GM23338 (cell line): ENCODE measurements at regions not wholly inside any gene's neighbourhood (a gene's known extent, or its start where the extent isn't known, plus 50 kb on each side); places are given as distances from the start of the nearest gene placed in this dataset.

Experiments used
- CREB1 ChIP-seq: fragments of 250-450 bp; sonication (Bioruptor Pico); IDR thresholded peaks from 2 replicates; pipeline ENCODE4 v1.5.0; 2020; ENCODE audit warnings: low read depth, mild to moderate bottlenecking, moderate library complexity
- ETS1 ChIP-seq: IDR thresholded peaks from 2 replicates; pipeline ENCODE4 v1.6.1; 2016; ENCODE audit warnings: antibody characterized with exemption
- EZH2 ChIP-seq: fragments of 200-600 bp; sonication (generic); IDR thresholded peaks from one replicate; pipeline ENCODE4 v1.8.0; 2017; ENCODE audit warnings: antibody characterized with exemption, mild to moderate bottlenecking, low read depth; ENCODE audit not compliant: unreplicated experiment
- EZH2phosphoT487 ChIP-seq: fragments of 200-600 bp; sonication (generic); IDR thresholded peaks from one replicate; pipeline ENCODE4 v1.8.1; 2018; ENCODE audit warnings: antibody characterized with exemption; ENCODE audit not compliant: unreplicated experiment
- JUNB ChIP-seq: IDR thresholded peaks from one replicate; pipeline ENCODE4 v1.6.1; 2016; ENCODE audit warnings: antibody characterized with exemption; ENCODE audit not compliant: unreplicated experiment
- NANOG ChIP-seq: IDR thresholded peaks from 2 replicates; pipeline ENCODE4 v1.6.1; 2016; ENCODE audit warnings: antibody characterized with exemption, borderline replicate concordance
- POLR2AphosphoS5 ChIP-seq: IDR thresholded peaks from 2 replicates; pipeline ENCODE4 v1.6.1; 2016; ENCODE audit warnings: antibody characterized with exemption, low read depth
- STAT1 ChIP-seq: IDR thresholded peaks from one replicate; pipeline ENCODE4 v1.6.1; 2016; ENCODE audit warnings: antibody characterized with exemption; ENCODE audit not compliant: unreplicated experiment
- ZNF114 ChIP-seq: fragments of 250-450 bp; sonication (Bioruptor Pico); IDR thresholded peaks from 2 replicates; pipeline ENCODE4 v1.5.0; 2020; ENCODE audit warnings: mild to moderate bottlenecking, moderate library complexity
- ZNF331 ChIP-seq: fragments of 250-450 bp; sonication (Bioruptor Pico); IDR thresholded peaks from 2 replicates; pipeline ENCODE4 v1.5.0; 2020; ENCODE audit warnings: low read depth, mild to moderate bottlenecking, moderate library complexity
- ZNF462 ChIP-seq: fragments of 250-450 bp; sonication (Bioruptor Pico); IDR thresholded peaks from 2 replicates; pipeline ENCODE4 v1.5.0; 2020; ENCODE audit warnings: mild to moderate bottlenecking, moderate library complexity
- TF ChIP-seq, protein P1 (sequence below), 2 experiments: fragments of 200-600 bp in 1 of 2; sonication (generic) in 1 of 2; conservative IDR thresholded peaks; 2 replicates each; pipeline versions ENCODE4 v1.5.1 to v1.6.1; 2016 to 2017; ENCODE audit warnings: antibody characterized with exemption in 2 of 2, low read depth in 2 of 2, mild to moderate bottlenecking in 2 of 2, moderate library complexity in 1 of 2
- TF ChIP-seq, protein P2 (sequence below): IDR thresholded peaks from one replicate; pipeline ENCODE4 v1.6.1; 2018; ENCODE audit warnings: antibody characterized with exemption; ENCODE audit not compliant: unreplicated experiment

GRCh38 chr13:73323615-73324014 is 264.8 kb downstream of the KLF5 start:
- TF ChIP-seq, protein P1, sequence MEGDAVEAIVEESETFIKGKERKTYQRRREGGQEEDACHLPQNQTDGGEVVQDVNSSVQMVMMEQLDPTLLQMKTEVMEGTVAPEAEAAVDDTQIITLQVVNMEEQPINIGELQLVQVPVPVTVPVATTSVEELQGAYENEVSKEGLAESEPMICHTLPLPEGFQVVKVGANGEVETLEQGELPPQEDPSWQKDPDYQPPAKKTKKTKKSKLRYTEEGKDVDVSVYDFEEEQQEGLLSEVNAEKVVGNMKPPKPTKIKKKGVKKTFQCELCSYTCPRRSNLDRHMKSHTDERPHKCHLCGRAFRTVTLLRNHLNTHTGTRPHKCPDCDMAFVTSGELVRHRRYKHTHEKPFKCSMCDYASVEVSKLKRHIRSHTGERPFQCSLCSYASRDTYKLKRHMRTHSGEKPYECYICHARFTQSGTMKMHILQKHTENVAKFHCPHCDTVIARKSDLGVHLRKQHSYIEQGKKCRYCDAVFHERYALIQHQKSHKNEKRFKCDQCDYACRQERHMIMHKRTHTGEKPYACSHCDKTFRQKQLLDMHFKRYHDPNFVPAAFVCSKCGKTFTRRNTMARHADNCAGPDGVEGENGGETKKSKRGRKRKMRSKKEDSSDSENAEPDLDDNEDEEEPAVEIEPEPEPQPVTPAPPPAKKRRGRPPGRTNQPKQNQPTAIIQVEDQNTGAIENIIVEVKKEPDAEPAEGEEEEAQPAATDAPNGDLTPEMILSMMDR (conservative IDR thresholded peaks at IDR 0.05; ENCODE audit: low read depth in 2 of 2), result no peak
- no peak for TF ChIP-seq CREB1 (CRISPR knock-in tag)
- no peak for TF ChIP-seq EZH2
- TF ChIP-seq POLR2AphosphoS5, result no peak
- TF ChIP-seq EZH2phosphoT487, result no peak
- TF ChIP-seq, protein P2, sequence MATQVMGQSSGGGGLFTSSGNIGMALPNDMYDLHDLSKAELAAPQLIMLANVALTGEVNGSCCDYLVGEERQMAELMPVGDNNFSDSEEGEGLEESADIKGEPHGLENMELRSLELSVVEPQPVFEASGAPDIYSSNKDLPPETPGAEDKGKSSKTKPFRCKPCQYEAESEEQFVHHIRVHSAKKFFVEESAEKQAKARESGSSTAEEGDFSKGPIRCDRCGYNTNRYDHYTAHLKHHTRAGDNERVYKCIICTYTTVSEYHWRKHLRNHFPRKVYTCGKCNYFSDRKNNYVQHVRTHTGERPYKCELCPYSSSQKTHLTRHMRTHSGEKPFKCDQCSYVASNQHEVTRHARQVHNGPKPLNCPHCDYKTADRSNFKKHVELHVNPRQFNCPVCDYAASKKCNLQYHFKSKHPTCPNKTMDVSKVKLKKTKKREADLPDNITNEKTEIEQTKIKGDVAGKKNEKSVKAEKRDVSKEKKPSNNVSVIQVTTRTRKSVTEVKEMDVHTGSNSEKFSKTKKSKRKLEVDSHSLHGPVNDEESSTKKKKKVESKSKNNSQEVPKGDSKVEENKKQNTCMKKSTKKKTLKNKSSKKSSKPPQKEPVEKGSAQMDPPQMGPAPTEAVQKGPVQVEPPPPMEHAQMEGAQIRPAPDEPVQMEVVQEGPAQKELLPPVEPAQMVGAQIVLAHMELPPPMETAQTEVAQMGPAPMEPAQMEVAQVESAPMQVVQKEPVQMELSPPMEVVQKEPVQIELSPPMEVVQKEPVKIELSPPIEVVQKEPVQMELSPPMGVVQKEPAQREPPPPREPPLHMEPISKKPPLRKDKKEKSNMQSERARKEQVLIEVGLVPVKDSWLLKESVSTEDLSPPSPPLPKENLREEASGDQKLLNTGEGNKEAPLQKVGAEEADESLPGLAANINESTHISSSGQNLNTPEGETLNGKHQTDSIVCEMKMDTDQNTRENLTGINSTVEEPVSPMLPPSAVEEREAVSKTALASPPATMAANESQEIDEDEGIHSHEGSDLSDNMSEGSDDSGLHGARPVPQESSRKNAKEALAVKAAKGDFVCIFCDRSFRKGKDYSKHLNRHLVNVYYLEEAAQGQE, result no peak
- no peak for TF ChIP-seq ETS1
- TF ChIP-seq ZNF114 (CRISPR knock-in tag), result no peak
- no peak for TF ChIP-seq STAT1
- no peak for TF ChIP-seq NANOG
- no peak for TF ChIP-seq JUNB
- no peak for TF ChIP-seq ZNF331 (CRISPR knock-in tag)
- no peak for TF ChIP-seq ZNF462
